NCI-H2171 treated with DMSO at 0.1 percent for 48 hours (cell line): ENCODE measurements at regions not wholly inside any gene's neighbourhood (a gene's known extent, or its start where the extent isn't known, plus 50 kb on each side); places are given as distances from the start of the nearest gene placed in this dataset.

Experiments used
- DNase-seq: peaks from one replicate; lab custom pipeline; 2025; lab: John Stamatoyannopoulos, UW

GRCh38 chr2:133812826-133813617 lies 244.8 kb upstream of the NCKAP5 start:
- DNase-seq: no peak

- no peak for DNase-seq
Observed at GRCh38 chr2:133814890-133815289, 246.6 kb upstream of the NCKAP5 start.

- DNase-seq: no peak
Observed at GRCh38 chr2:133816037-133816436, 247.8 kb upstream of the NCKAP5 start.

GRCh38 chr2:133817680-133818566 lies 249.7 kb upstream of the NCKAP5 start:
- DNase-seq: no peak

GRCh38 chr2:133818661-133819060 lies 250.4 kb upstream of the NCKAP5 start:
- DNase-seq: no peak

GRCh38 chr2:133819906-133820305 lies 251.6 kb upstream of the NCKAP5 start:
- no peak for DNase-seq

GRCh38 chr2:133821107-133821760 lies 253.0 kb upstream of the NCKAP5 start:
- no peak for DNase-seq

- DNase-seq: no peak
Observed at GRCh38 chr2:133822517-133823225, 254.4 kb upstream of the NCKAP5 start.

- no peak for DNase-seq
Observed at GRCh38 chr2:133823226-133823550, 254.9 kb upstream of the NCKAP5 start.

- DNase-seq: no peak
Observed at GRCh38 chr2:133824869-133825268, 256.6 kb upstream of the NCKAP5 start.

- DNase-seq: no peak
Observed at GRCh38 chr2:133825778-133826177, 257.5 kb upstream of the NCKAP5 start.

- DNase-seq: no peak
Observed at GRCh38 chr2:133828913-133829312, 260.6 kb upstream of the NCKAP5 start.

GRCh38 chr2:133829450-133830020 lies 261.3 kb upstream of the NCKAP5 start:
- no peak for DNase-seq

GRCh38 chr2:133833746-133834145 lies 265.5 kb upstream of the NCKAP5 start:
- DNase-seq: peak; percentile 31

GRCh38 chr2:133835821-133836619 lies 267.8 kb upstream of the NCKAP5 start:
- no peak for DNase-seq

- DNase-seq: no peak
Observed at GRCh38 chr2:133836691-133837345, 268.6 kb upstream of the NCKAP5 start.

- DNase-seq: peak; percentile 91
Observed at GRCh38 chr2:133837441-133838094, 269.3 kb upstream of the NCKAP5 start.

- DNase-seq: no peak
Observed at GRCh38 chr2:133838642-133839365, 270.5 kb upstream of the NCKAP5 start.

GRCh38 chr2:133839677-133840076 lies 271.4 kb upstream of the NCKAP5 start:
- DNase-seq: no peak
